ENCODE measurements at regions not wholly inside any gene's neighbourhood (a gene's known extent, or its start where the extent isn't known, plus 50 kb on each side); places are given as distances from the start of the nearest gene placed in this dataset.
"Not testable (repeated sequence)": the region's sequence is repeated elsewhere in the genome, so short reads cannot be mapped to it uniquely, and the experiment has no call there.

GRCh38 chr1:120634816-120635806 lies 88.6 kb upstream of the NBPF26 start:
- DNase-seq (ENCODE audit: low read depth, low spot score); H4K20me1 ChIP-seq (replicated peaks; ENCODE audit: control insufficient read depth, extremely low read depth, insufficient read depth, low read length); dilution Hi-C loops (cut with MboI; ENCODE audit: extremely low pct_ligation_motif_present, low sequenced_read_pairs); POLR2A ChIA-PET; H3K9ac ChIP-seq (replicated peaks; ENCODE audit: extremely low read depth, insufficient read depth, low read length); H3K4me1 ChIP-seq (ENCODE audit: control insufficient read depth, extremely low read depth, insufficient read depth, low read length); H3K9me3 ChIP-seq (replicated peaks; ENCODE audit: control insufficient read depth, insufficient read depth, low read length); H3K36me3 ChIP-seq (ENCODE audit: control insufficient read depth in 2 of 2, extremely low read depth in 1 of 2, insufficient read depth in 2 of 2, low read length in 2 of 2); CTCF ChIA-PET; BruUV-seq (replicated peaks); FAIRE-seq; H3K27me3 ChIP-seq (ENCODE audit: control insufficient read depth in 2 of 2, insufficient read depth in 2 of 2, low read length in 2 of 2); intact Hi-C loops (cut with micrococcal nuclease); H3K4me2 ChIP-seq (ENCODE audit: insufficient read depth, low read length); H3K9me1 ChIP-seq (replicated peaks; ENCODE audit: control insufficient read depth, extremely low read depth, insufficient read depth, low read length); H3K27ac ChIP-seq (ENCODE audit: insufficient read depth, low read depth, low read length); H2AFZ ChIP-seq (ENCODE audit: low read depth, low read length); H3K79me2 ChIP-seq (ENCODE audit: control insufficient read depth, insufficient read depth, low read length); H3K4me3 ChIP-seq (replicated peaks in 1 of 3; ENCODE audit: insufficient read depth in 1 of 3, low read depth in 1 of 3, low read length in 3 of 3): not testable (repeated sequence)

GRCh38 chr1:120640261-120641013 lies 83.3 kb upstream of the NBPF26 start:
- intact Hi-C loops (cut with micrococcal nuclease); H3K9me3 ChIP-seq (replicated peaks; ENCODE audit: control insufficient read depth, insufficient read depth, low read length); CTCF ChIA-PET; H3K4me2 ChIP-seq (ENCODE audit: insufficient read depth, low read length); POLR2A ChIA-PET; H3K79me2 ChIP-seq (ENCODE audit: control insufficient read depth, insufficient read depth, low read length); BruUV-seq (replicated peaks); H4K20me1 ChIP-seq (replicated peaks; ENCODE audit: control insufficient read depth, extremely low read depth, insufficient read depth, low read length); H3K9ac ChIP-seq (replicated peaks; ENCODE audit: extremely low read depth, insufficient read depth, low read length); H2AFZ ChIP-seq (ENCODE audit: low read depth, low read length); H3K36me3 ChIP-seq (ENCODE audit: control insufficient read depth in 2 of 2, extremely low read depth in 1 of 2, insufficient read depth in 2 of 2, low read length in 2 of 2); H3K9me1 ChIP-seq (replicated peaks; ENCODE audit: control insufficient read depth, extremely low read depth, insufficient read depth, low read length); DNase-seq (ENCODE audit: low read depth, low spot score); FAIRE-seq; dilution Hi-C loops (cut with MboI; ENCODE audit: extremely low pct_ligation_motif_present, low sequenced_read_pairs); H3K27ac ChIP-seq (ENCODE audit: insufficient read depth, low read depth, low read length); H3K4me3 ChIP-seq (replicated peaks in 1 of 3; ENCODE audit: insufficient read depth in 1 of 3, low read depth in 1 of 3, low read length in 3 of 3); H3K27me3 ChIP-seq (ENCODE audit: control insufficient read depth in 2 of 2, insufficient read depth in 2 of 2, low read length in 2 of 2); H3K4me1 ChIP-seq (ENCODE audit: control insufficient read depth, extremely low read depth, insufficient read depth, low read length): not testable (repeated sequence)

GRCh38 chr1:120641014-120641302 lies 82.8 kb upstream of the NBPF26 start:
- H3K27ac ChIP-seq (ENCODE audit: insufficient read depth, low read depth, low read length); H3K4me1 ChIP-seq (ENCODE audit: control insufficient read depth, extremely low read depth, insufficient read depth, low read length); H3K36me3 ChIP-seq (ENCODE audit: control insufficient read depth in 2 of 2, extremely low read depth in 1 of 2, insufficient read depth in 2 of 2, low read length in 2 of 2); POLR2A ChIA-PET; H3K9me3 ChIP-seq (replicated peaks; ENCODE audit: control insufficient read depth, insufficient read depth, low read length); BruUV-seq (replicated peaks); H3K4me3 ChIP-seq (replicated peaks in 1 of 3; ENCODE audit: insufficient read depth in 1 of 3, low read depth in 1 of 3, low read length in 3 of 3); intact Hi-C loops (cut with micrococcal nuclease); H3K4me2 ChIP-seq (ENCODE audit: insufficient read depth, low read length); H4K20me1 ChIP-seq (replicated peaks; ENCODE audit: control insufficient read depth, extremely low read depth, insufficient read depth, low read length); dilution Hi-C loops (cut with MboI; ENCODE audit: extremely low pct_ligation_motif_present, low sequenced_read_pairs); FAIRE-seq; DNase-seq (ENCODE audit: low read depth, low spot score); H3K27me3 ChIP-seq (ENCODE audit: control insufficient read depth in 2 of 2, insufficient read depth in 2 of 2, low read length in 2 of 2); H3K79me2 ChIP-seq (ENCODE audit: control insufficient read depth, insufficient read depth, low read length); H3K9me1 ChIP-seq (replicated peaks; ENCODE audit: control insufficient read depth, extremely low read depth, insufficient read depth, low read length); H2AFZ ChIP-seq (ENCODE audit: low read depth, low read length); H3K9ac ChIP-seq (replicated peaks; ENCODE audit: extremely low read depth, insufficient read depth, low read length); CTCF ChIA-PET: not testable (repeated sequence)

GRCh38 chr1:120647182-120647581 lies 76.6 kb upstream of the NBPF26 start:
- H3K27ac ChIP-seq (ENCODE audit: insufficient read depth, low read depth, low read length); DNase-seq (ENCODE audit: low read depth, low spot score); H3K9ac ChIP-seq (replicated peaks; ENCODE audit: extremely low read depth, insufficient read depth, low read length); H2AFZ ChIP-seq (ENCODE audit: low read depth, low read length); H3K9me1 ChIP-seq (replicated peaks; ENCODE audit: control insufficient read depth, extremely low read depth, insufficient read depth, low read length); dilution Hi-C loops (cut with MboI; ENCODE audit: extremely low pct_ligation_motif_present, low sequenced_read_pairs); CTCF ChIA-PET; H3K4me1 ChIP-seq (ENCODE audit: control insufficient read depth, extremely low read depth, insufficient read depth, low read length); intact Hi-C loops (cut with micrococcal nuclease); H3K79me2 ChIP-seq (ENCODE audit: control insufficient read depth, insufficient read depth, low read length); H4K20me1 ChIP-seq (replicated peaks; ENCODE audit: control insufficient read depth, extremely low read depth, insufficient read depth, low read length); BruUV-seq (replicated peaks); H3K9me3 ChIP-seq (replicated peaks; ENCODE audit: control insufficient read depth, insufficient read depth, low read length); H3K36me3 ChIP-seq (ENCODE audit: control insufficient read depth in 2 of 2, extremely low read depth in 1 of 2, insufficient read depth in 2 of 2, low read length in 2 of 2); POLR2A ChIA-PET; H3K4me3 ChIP-seq (replicated peaks in 1 of 3; ENCODE audit: insufficient read depth in 1 of 3, low read depth in 1 of 3, low read length in 3 of 3); H3K4me2 ChIP-seq (ENCODE audit: insufficient read depth, low read length); FAIRE-seq; H3K27me3 ChIP-seq (ENCODE audit: control insufficient read depth in 2 of 2, insufficient read depth in 2 of 2, low read length in 2 of 2): not testable (repeated sequence)
